Small intestine (tissue), 7 donors: ENCODE measurements at regions not wholly inside any gene's neighbourhood (a gene's known extent, or its start where the extent isn't known, plus 50 kb on each side); places are given as distances from the start of the nearest gene placed in this dataset.

ENCODE experiments used
- DNase-seq, 2 donors: peaks; one replicate each; pipeline versions ENCODE4 v3.0.0 to v3.0.0-alpha.2; 2013
- FAIRE-seq: peaks from 2 replicates; lab custom pipeline; 2012; peaks lifted over from hg19 to GRCh38; lab: Jason Lieb, UNC
- H3K27ac ChIP-seq, 3 donors: one replicate each; pipeline ENCODE4 v1.5.1; 2013; ENCODE audit warnings: low read length in 2 of 3, mild to moderate bottlenecking in 2 of 3, control low read depth in 1 of 3, inconsistent platforms in 1 of 3, low read depth in 1 of 3, moderate library complexity in 1 of 3
- H3K27me3 ChIP-seq, 3 donors: one replicate each; pipeline ENCODE4 v1.6.1; 2013; ENCODE audit warnings: low read length in 3 of 3, inconsistent platforms in 1 of 3; ENCODE audit not compliant: control insufficient read depth in 3 of 3, insufficient read depth in 3 of 3
- H3K36me3 ChIP-seq, 3 donors: one replicate each; pipeline ENCODE4 v1.6.1; 2013; ENCODE audit warnings: low read length in 3 of 3, inconsistent platforms in 1 of 3, low read depth in 1 of 3, mild to moderate bottlenecking in 1 of 3, moderate library complexity in 1 of 3; ENCODE audit not compliant: control insufficient read depth in 3 of 3, insufficient read depth in 2 of 3
- H3K4me1 ChIP-seq, 3 donors: one replicate each; pipeline ENCODE4 v1.6.1; 2013; ENCODE audit warnings: low read length in 2 of 3, inconsistent platforms in 1 of 3, low read depth in 1 of 3, mild to moderate bottlenecking in 1 of 3, moderate library complexity in 1 of 3; ENCODE audit not compliant: control insufficient read depth in 3 of 3, insufficient read depth in 2 of 3
- H3K4me3 ChIP-seq, 3 donors: one replicate each; pipeline ENCODE4 v1.5.1; 2013; ENCODE audit warnings: low read length in 3 of 3, control low read depth in 1 of 3, inconsistent platforms in 1 of 3, low read depth in 1 of 3, mild to moderate bottlenecking in 1 of 3, moderate library complexity in 1 of 3
- H3K9me3 ChIP-seq, 2 donors: one replicate each; pipeline ENCODE4 v1.6.1; 2013; ENCODE audit warnings: low read depth in 1 of 2, low read length in 1 of 2; ENCODE audit not compliant: control insufficient read depth in 2 of 2, insufficient read depth in 1 of 2
- WGBS, 3 donors: extraction: QIAGEN DNeasy Blood & Tissue Kit; methylation state at CpG; one replicate each; pipeline ENCODE4 v1.1.7; 2013; 5-methylcytosine and 5-hydroxymethylcytosine counted together
- donor health status: healthy with polysubstance abuse.
- donor health status: control.
- donor health status: control.
- donor health status: Bipolar disorder and iron deficiency.
- donor health status: healthy.

GRCh38 chr4:137707102-137707620, 174.9 kb upstream of the PCDH18 start:
- DNase-seq (no peak), FAIRE-seq (no peak)
- H3K4me1 ChIP-seq: no peaks in the 10 kb centered on the region
- no peak overlapping the region for H3K27ac ChIP-seq
- no peaks in the 10 kb centered on the region for H3K36me3 ChIP-seq
- no peak overlapping the region for H3K4me3 ChIP-seq
- no peaks in the 10 kb centered on the region for H3K27me3 ChIP-seq
- no peaks in the 10 kb centered on the region for H3K9me3 ChIP-seq

DNA sequence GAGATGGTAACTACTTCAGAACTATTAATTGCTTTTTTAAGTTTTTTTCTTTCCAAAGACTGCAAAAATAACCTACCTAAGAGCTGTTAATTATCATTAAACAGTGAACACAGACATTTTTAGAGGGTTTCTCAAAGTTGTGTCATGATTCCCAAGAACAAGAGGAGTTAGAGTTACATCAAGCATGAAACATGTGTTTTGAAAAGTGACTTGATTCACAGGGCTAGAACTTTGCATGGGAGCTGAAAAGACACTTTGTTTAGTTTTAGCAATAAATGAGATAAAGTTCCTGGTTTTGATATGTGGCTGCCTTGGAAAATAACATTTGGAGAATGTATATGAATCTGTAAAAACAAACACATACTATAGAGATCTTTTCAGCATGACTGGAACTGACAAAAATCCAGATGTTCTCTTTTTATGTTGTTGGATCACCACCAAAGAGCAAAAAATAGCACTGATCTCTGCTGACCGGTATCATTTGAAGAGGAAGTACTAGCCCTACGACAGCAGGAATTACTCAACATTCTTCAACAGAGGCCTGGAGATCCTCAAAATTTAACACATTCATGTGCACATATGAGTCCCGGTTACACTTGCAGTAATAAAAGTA, 173.0 kb upstream of the PCDH18 start:
- no peak overlapping the region for H3K27ac ChIP-seq
- DNase-seq: peak in 1 of 2 donors; percentile 27

GRCh38 chr4:137703195-137703594, 170.9 kb upstream of the PCDH18 start:
- H3K27ac ChIP-seq: no peak overlapping the region
- DNase-seq (peak in 1 of 2 donors; percentile 14), FAIRE-seq (no peak)
- peaks cover 0 to 8% of the 10 kb centered on the region in 2 donors for H3K9me3 ChIP-seq
- no peak overlapping the region for H3K4me3 ChIP-seq
- no peaks in the 10 kb centered on the region for H3K27me3 ChIP-seq
- H3K4me1 ChIP-seq: no peaks in the 10 kb centered on the region
- H3K36me3 ChIP-seq: no peaks in the 10 kb centered on the region

More for the DNA sequence above, 173.0 kb upstream of the PCDH18 start:
- peaks cover 0 to 8% of the 10 kb centered on the region in 2 donors for H3K9me3 ChIP-seq
- H3K4me1 ChIP-seq: no peaks in the 10 kb centered on the region
- no peak for FAIRE-seq
- no peak overlapping the region for H3K4me3 ChIP-seq
- WGBS, 3 donors: 32 to 71% (median 59%) methylated on average over 3 of the region's 3 CpGs
- H3K36me3 ChIP-seq: no peaks in the 10 kb centered on the region
- no peaks in the 10 kb centered on the region for H3K27me3 ChIP-seq

DNA sequence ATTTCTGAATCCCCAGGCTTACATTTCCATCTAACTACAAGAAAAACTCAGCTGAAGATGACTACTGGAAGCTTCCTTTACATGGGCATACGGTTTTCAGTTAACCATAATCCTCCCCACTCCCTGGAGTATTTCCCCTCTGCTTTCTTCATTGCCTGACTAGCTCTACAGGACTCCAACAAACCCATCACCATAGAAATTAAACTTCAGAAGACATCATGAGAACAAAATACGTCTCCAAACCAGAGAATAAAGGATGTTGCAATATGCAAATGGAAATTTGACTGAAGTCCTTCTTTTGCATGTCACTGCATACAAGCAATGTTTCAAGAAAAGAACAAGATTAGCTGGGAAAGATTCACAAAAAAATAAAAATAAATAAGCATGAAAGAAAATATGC, 170.2 kb upstream of the PCDH18 start:
- H3K27me3 ChIP-seq: no peaks in the 10 kb centered on the region
- peaks cover 0 to 8% of the 10 kb centered on the region in 2 donors for H3K9me3 ChIP-seq
- H3K4me3 ChIP-seq: no peak overlapping the region
- peak overlapping the region in 1 of 3 donors; percentile 23 for H3K27ac ChIP-seq
- no peaks in the 10 kb centered on the region for H3K36me3 ChIP-seq
- no peaks in the 10 kb centered on the region for H3K4me1 ChIP-seq
- 48 to 53% (median 48%) methylated on average over 2 of the region's 2 CpGs for WGBS, 3 donors
- DNase-seq: no peak
- FAIRE-seq: no peak

DNA sequence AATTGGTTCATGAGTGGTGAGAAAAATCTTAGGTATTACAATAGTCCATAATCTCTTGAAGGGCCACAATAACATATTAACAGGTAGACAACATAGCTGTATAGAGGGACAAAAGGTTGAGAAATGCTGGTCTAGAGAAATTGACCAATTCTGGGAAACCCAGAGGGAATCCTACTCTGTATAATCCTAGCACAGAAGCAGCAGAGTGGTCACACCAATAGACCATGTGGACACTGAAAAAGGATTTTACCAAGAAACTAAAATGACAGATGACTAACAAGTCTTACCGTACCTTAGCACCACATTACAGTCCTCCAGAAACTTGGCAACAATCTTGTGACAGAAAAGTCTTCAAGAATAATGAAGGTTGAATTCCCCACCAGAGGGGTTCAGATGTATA, 169.1 kb upstream of the PCDH18 start:
- WGBS, 3 donors: 88 to 97% (median 91%) methylated on average over 1 of the region's 1 CpG
- Histone ChIP-seq H3K27ac (no peak overlapping the region), H3K36me3 (no peaks in the 10 kb centered on the region), H3K4me1 (no peaks in the 10 kb centered on the region), H3K9me3 (peaks cover 0 to 8% of the 10 kb centered on the region in 2 donors), H3K4me3 (no peak overlapping the region), H3K27me3 (no peaks in the 10 kb centered on the region)
- no peak for FAIRE-seq
- no peak for DNase-seq

GRCh38 chr4:137700751-137701150, 168.5 kb upstream of the PCDH18 start:
- H3K4me3 ChIP-seq: no peak overlapping the region
- FAIRE-seq (no peak), DNase-seq (no peak)
- H3K9me3 ChIP-seq: peaks cover 0 to 8% of the 10 kb centered on the region in 2 donors
- no peak overlapping the region for H3K27ac ChIP-seq
- H3K4me1 ChIP-seq: no peaks in the 10 kb centered on the region
- H3K27me3 ChIP-seq: no peaks in the 10 kb centered on the region
- WGBS, 3 donors: 85 to 90% (median 86%) methylated on average over 4 of the region's 4 CpGs
- no peaks in the 10 kb centered on the region for H3K36me3 ChIP-seq

GRCh38 chr4:137700072-137700471, 167.8 kb upstream of the PCDH18 start:
- Histone ChIP-seq H3K27ac (no peak overlapping the region), H3K4me1 (no peaks in the 10 kb centered on the region)

DNA sequence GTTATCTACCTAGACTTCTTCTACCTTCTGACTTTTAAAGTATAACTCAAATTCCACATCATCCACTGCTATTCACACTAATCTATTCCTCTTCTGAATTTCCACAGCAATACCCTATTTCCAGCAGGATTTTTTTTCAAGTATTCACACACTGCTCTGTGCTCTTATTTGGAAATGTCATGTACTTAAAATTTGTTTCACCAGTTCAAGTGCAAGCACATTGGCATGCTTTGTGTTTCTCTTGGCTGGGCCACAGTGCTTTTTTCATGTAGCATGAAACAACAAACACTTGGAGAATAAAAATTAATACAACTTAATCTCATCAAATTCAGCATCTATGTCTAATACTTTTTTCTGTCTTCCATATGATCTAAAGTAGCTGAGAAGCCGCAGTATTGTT, 161.8 kb upstream of the PCDH18 start:
- Histone ChIP-seq H3K36me3 (no peaks in the 10 kb centered on the region), H3K9me3 (no peaks in the 10 kb centered on the region), H3K4me1 (no peaks in the 10 kb centered on the region), H3K27me3 (no peaks in the 10 kb centered on the region), H3K27ac (no peak overlapping the region), H3K4me3 (no peak overlapping the region)
- DNase-seq (no peak), FAIRE-seq (no peak)
- WGBS, 3 donors: 80 to 92% (median 80%) methylated on average over 1 of the region's 1 CpG

More at GRCh38 chr4:137700072-137700471, 167.8 kb upstream of the PCDH18 start:
- Histone ChIP-seq H3K27me3 (no peaks in the 10 kb centered on the region), H3K36me3 (no peaks in the 10 kb centered on the region), H3K4me3 (no peak overlapping the region), H3K9me3 (peaks cover 0 to 8% of the 10 kb centered on the region in 2 donors)
- FAIRE-seq (no peak), DNase-seq (no peak)
- WGBS, 3 donors: 24 to 42% (median 29%) methylated on average over 1 of the region's 1 CpG

DNA sequence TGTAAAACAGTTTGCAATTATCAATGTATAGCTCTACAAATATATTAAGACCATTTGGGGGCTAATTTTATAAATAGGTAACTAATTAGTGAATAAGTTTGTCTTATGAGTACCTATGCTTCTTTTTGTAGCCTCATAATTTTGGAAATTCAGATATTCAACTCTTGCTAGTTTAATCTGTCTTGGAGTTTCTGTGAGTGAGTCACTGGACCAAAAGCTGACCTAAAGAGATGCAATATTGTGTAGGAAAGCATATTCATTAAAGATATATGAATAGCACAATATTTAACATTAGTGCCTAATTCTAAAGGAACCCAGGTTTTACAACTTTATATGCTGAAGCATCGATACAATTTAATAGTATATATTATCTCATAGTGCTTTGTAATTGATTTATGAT, 161.3 kb upstream of the PCDH18 start:
- no peaks in the 10 kb centered on the region for H3K36me3 ChIP-seq
- no peaks in the 10 kb centered on the region for H3K4me1 ChIP-seq
- H3K27me3 ChIP-seq: no peaks in the 10 kb centered on the region
- DNase-seq (no peak), FAIRE-seq (no peak)
- 62 to 72% (median 71%) methylated on average over 1 of the region's 1 CpG for whole genome bisulfite sequencing, 3 donors
- H3K27ac ChIP-seq: no peak overlapping the region
- no peak overlapping the region for H3K4me3 ChIP-seq
- no peaks in the 10 kb centered on the region for H3K9me3 ChIP-seq
